GM12878 (cell line): ENCODE measurements at regions not wholly inside any gene's neighbourhood (a gene's known extent, or its start where the extent isn't known, plus 50 kb on each side); places are given as distances from the start of the nearest gene placed in this dataset.

Experiments used
- EP300 ChIP-seq, 2 experiments: fragments of 150-350 bp in 1 of 2; IDR thresholded peaks; 2 replicates each; pipeline ENCODE4 v1.6.1; 2011 to 2012; ENCODE audit warnings: low read depth in 2 of 2, low read length in 2 of 2, borderline replicate concordance in 1 of 2, improper control_type of control experiment in 1 of 2, inconsistent platforms in 1 of 2; ENCODE audit not compliant: control insufficient read depth in 1 of 2
- KDM1A ChIP-seq: fragments of 200-600 bp; sonication (generic); IDR thresholded peaks from 2 replicates; pipeline ENCODE4 v1.6.1; 2016; ENCODE audit warnings: borderline replicate concordance
- NBN ChIP-seq: fragments of 450-650 bp; IDR thresholded peaks from 2 replicates; pipeline ENCODE4 v1.6.1; 2016
- TF ChIP-seq, protein P1 (sequence below), 3 experiments: IDR thresholded peaks in 2 of 3; conservative IDR thresholded peaks in 1 of 3; 2 replicates each; pipeline ENCODE4 v1.5.1; 2011; ENCODE audit warnings: low read depth in 3 of 3, low read length in 3 of 3, mild to moderate bottlenecking in 3 of 3, control low read depth in 2 of 3, moderate library complexity in 2 of 3, inconsistent platforms in 1 of 3, mixed read lengths in 1 of 3; ENCODE audit not compliant: control insufficient read depth in 2 of 3, insufficient read depth in 1 of 3; ENCODE audit errors: extremely low read depth in 1 of 3
- TF ChIP-seq, protein P2 (sequence below): IDR thresholded peaks from 2 replicates; pipeline ENCODE4 v1.6.1; 2011; ENCODE audit warnings: mild to moderate bottlenecking, low read depth, low read length, moderate library complexity; ENCODE audit not compliant: insufficient replicate concordance
- TF ChIP-seq, protein P3 (sequence below): IDR thresholded peaks from 2 replicates; pipeline ENCODE4 v1.6.1; 2011; ENCODE audit warnings: borderline replicate concordance, low read depth, mild to moderate bottlenecking, moderate library complexity, mixed read lengths, low read length; ENCODE audit not compliant: insufficient read depth; ENCODE audit errors: extremely low read length
- TF ChIP-seq, protein P4 (sequence below): fragments of 450-650 bp; IDR thresholded peaks from 2 replicates; pipeline ENCODE4 v1.6.1; 2017; ENCODE audit warnings: borderline replicate concordance
- TF ChIP-seq, protein P5 (sequence below): fragments of 450-650 bp; IDR thresholded peaks from 2 replicates; pipeline ENCODE4 v1.6.1; 2017; ENCODE audit warnings: mild to moderate bottlenecking

DNA sequence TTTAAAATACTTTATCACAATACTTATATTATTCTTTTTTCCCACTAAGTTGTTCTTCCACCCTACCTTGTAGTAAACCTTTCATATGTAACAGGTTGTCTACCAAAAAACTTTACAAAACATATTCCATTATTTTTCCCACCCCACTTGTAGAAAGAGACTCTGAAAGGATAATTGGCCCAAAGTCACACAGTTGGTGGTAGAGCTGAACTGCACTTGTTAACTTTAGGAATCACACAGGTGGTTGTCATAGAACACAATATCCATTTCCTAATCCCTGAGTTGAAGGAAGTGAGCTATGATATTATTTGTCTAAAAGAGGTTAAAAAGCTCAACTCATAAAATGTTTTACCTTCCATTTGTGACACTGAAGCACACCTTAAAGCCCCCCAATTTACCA lies 188.8 kb upstream of the FOXP2 start:
- TF ChIP-seq, protein P1, sequence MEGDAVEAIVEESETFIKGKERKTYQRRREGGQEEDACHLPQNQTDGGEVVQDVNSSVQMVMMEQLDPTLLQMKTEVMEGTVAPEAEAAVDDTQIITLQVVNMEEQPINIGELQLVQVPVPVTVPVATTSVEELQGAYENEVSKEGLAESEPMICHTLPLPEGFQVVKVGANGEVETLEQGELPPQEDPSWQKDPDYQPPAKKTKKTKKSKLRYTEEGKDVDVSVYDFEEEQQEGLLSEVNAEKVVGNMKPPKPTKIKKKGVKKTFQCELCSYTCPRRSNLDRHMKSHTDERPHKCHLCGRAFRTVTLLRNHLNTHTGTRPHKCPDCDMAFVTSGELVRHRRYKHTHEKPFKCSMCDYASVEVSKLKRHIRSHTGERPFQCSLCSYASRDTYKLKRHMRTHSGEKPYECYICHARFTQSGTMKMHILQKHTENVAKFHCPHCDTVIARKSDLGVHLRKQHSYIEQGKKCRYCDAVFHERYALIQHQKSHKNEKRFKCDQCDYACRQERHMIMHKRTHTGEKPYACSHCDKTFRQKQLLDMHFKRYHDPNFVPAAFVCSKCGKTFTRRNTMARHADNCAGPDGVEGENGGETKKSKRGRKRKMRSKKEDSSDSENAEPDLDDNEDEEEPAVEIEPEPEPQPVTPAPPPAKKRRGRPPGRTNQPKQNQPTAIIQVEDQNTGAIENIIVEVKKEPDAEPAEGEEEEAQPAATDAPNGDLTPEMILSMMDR (IDR thresholded peaks at IDR 0.05 in 2 of 3, conservative IDR thresholded peaks at IDR 0.05 in 1 of 3; ENCODE audit: control insufficient read depth in 2 of 3, extremely low read depth in 1 of 3, insufficient read depth in 1 of 3, low read depth in 3 of 3, low read length in 3 of 3): no peak
- TF ChIP-seq, protein P2, sequence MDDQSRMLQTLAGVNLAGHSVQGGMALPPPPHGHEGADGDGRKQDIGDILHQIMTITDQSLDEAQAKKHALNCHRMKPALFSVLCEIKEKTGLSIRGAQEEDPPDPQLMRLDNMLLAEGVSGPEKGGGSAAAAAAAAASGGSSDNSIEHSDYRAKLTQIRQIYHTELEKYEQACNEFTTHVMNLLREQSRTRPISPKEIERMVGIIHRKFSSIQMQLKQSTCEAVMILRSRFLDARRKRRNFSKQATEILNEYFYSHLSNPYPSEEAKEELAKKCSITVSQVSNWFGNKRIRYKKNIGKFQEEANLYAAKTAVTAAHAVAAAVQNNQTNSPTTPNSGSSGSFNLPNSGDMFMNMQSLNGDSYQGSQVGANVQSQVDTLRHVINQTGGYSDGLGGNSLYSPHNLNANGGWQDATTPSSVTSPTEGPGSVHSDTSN: no peak
- TF ChIP-seq, protein P3, sequence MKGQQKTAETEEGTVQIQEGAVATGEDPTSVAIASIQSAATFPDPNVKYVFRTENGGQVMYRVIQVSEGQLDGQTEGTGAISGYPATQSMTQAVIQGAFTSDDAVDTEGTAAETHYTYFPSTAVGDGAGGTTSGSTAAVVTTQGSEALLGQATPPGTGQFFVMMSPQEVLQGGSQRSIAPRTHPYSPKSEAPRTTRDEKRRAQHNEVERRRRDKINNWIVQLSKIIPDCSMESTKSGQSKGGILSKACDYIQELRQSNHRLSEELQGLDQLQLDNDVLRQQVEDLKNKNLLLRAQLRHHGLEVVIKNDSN: no peak
- TF ChIP-seq KDM1A (no peak), NBN (no peak), EP300 (IDR thresholded peaks at IDR 0.05; ENCODE audit: borderline replicate concordance in 1 of 2, control insufficient read depth in 1 of 2, low read depth in 2 of 2, low read length in 2 of 2) (no peak)
- TF ChIP-seq, protein P4, sequence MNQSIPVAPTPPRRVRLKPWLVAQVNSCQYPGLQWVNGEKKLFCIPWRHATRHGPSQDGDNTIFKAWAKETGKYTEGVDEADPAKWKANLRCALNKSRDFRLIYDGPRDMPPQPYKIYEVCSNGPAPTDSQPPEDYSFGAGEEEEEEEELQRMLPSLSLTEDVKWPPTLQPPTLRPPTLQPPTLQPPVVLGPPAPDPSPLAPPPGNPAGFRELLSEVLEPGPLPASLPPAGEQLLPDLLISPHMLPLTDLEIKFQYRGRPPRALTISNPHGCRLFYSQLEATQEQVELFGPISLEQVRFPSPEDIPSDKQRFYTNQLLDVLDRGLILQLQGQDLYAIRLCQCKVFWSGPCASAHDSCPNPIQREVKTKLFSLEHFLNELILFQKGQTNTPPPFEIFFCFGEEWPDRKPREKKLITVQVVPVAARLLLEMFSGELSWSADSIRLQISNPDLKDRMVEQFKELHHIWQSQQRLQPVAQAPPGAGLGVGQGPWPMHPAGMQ: no peak
- TF ChIP-seq, protein P5, sequence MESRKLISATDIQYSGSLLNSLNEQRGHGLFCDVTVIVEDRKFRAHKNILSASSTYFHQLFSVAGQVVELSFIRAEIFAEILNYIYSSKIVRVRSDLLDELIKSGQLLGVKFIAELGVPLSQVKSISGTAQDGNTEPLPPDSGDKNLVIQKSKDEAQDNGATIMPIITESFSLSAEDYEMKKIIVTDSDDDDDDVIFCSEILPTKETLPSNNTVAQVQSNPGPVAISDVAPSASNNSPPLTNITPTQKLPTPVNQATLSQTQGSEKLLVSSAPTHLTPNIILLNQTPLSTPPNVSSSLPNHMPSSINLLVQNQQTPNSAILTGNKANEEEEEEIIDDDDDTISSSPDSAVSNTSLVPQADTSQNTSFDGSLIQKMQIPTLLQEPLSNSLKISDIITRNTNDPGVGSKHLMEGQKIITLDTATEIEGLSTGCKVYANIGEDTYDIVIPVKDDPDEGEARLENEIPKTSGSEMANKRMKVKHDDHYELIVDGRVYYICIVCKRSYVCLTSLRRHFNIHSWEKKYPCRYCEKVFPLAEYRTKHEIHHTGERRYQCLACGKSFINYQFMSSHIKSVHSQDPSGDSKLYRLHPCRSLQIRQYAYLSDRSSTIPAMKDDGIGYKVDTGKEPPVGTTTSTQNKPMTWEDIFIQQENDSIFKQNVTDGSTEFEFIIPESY: no peak
